Choroid plexus epithelial cell (primary cell): ENCODE measurements at regions not wholly inside any gene's neighbourhood (a gene's known extent, or its start where the extent isn't known, plus 50 kb on each side); places are given as distances from the start of the nearest gene placed in this dataset.

ENCODE experiments used
- DNase-seq: peaks from one replicate; pipeline ENCODE4 v3.0.0-alpha.2; 2010; ENCODE audit warnings: low read depth
- H3K4me3 ChIP-seq: 2 replicates; pipeline ENCODE4 v1.5.1; 2011; ENCODE audit warnings: low read depth, mild to moderate bottlenecking, control low read depth, low read length, moderate library complexity
- TF ChIP-seq, protein P1 (sequence below): conservative IDR thresholded peaks from 2 replicates; pipeline ENCODE4 v1.5.1; 2011; ENCODE audit warnings: low read depth, mild to moderate bottlenecking, control low read depth, inconsistent platforms, low read length, moderate library complexity

- H3K4me3 ChIP-seq: no peak overlapping the region
- no peak for DNase-seq
- TF ChIP-seq, protein P1, sequence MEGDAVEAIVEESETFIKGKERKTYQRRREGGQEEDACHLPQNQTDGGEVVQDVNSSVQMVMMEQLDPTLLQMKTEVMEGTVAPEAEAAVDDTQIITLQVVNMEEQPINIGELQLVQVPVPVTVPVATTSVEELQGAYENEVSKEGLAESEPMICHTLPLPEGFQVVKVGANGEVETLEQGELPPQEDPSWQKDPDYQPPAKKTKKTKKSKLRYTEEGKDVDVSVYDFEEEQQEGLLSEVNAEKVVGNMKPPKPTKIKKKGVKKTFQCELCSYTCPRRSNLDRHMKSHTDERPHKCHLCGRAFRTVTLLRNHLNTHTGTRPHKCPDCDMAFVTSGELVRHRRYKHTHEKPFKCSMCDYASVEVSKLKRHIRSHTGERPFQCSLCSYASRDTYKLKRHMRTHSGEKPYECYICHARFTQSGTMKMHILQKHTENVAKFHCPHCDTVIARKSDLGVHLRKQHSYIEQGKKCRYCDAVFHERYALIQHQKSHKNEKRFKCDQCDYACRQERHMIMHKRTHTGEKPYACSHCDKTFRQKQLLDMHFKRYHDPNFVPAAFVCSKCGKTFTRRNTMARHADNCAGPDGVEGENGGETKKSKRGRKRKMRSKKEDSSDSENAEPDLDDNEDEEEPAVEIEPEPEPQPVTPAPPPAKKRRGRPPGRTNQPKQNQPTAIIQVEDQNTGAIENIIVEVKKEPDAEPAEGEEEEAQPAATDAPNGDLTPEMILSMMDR: no peak
Measured at GRCh38 chr2:8319219-8319618, 362.6 kb upstream of the ID2 start.

GRCh38 chr2:8320311-8321066, 361.4 kb upstream of the ID2 start:
- H3K4me3 ChIP-seq: no peak overlapping the region
- DNase-seq: no peak
- TF ChIP-seq, protein P1: no peak

DNA sequence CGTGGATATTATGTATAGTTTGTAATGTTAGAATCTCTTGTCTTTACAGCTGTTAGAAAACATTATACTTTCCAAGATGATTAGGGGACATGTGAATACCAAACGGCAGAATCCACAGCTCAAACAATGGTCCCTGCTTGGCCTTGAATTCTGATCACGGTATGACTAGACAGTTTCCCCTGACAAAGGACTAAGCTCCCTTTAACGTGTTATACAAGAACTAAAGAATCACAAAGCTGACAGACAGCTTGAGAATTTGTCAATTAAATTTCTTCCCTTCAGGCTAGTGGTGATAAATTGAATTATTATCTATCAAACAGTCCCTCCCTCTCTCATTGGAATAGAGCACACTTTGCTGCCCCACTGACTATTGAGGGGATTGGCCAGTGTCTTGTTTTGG, 359.2 kb upstream of the ID2 start:
- no peak for DNase-seq
- H3K4me3 ChIP-seq: no peak overlapping the region
- TF ChIP-seq, protein P1: no peak

GRCh38 chr2:8324164-8324856, 357.5 kb upstream of the ID2 start:
- TF ChIP-seq, protein P1: no peak
- no peak overlapping the region for H3K4me3 ChIP-seq
- DNase-seq: no peak

DNA sequence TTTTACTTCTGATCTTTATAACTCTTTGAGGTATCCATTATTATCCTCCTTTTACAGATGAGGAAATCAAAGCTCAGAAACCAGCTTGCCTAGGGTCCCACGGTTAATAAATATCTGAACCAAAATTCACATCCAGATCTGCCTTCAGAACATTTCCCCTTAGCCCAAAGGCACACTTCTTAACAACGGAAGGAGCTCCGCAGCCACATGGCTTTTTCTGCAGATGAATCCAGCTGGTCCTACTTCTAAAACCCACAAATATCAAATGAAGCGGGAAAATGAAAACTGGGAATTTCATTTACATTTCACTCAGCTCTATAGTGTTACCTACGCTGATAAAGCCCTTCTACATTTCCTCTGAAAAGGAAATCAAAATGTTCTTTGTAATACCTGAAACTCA, 357.0 kb upstream of the ID2 start:
- no peak for DNase-seq
- TF ChIP-seq, protein P1: no peak
- no peak overlapping the region for H3K4me3 ChIP-seq

- no peak for DNase-seq
- H3K4me3 ChIP-seq: no peak overlapping the region
Measured at GRCh38 chr2:8327371-8328100, 354.3 kb upstream of the ID2 start.

More at GRCh38 chr2:8327371-8328100, 354.3 kb upstream of the ID2 start:
- TF ChIP-seq, protein P1: no peak
